ENCODE measurements at regions not wholly inside any gene's neighbourhood (a gene's known extent, or its start where the extent isn't known, plus 50 kb on each side); places are given as distances from the start of the nearest gene placed in this dataset.

- Histone ChIP-seq H3K4me3 (no peak overlapping the region), H3K79me2 (ENCODE audit: low read depth) (no peaks in the 10 kb centered on the region), H3K4me1 (peaks cover 52% of the 10 kb centered on the region), H2AFZ (replicated peaks) (no peak overlapping the region), H3K36me3 (no peaks in the 10 kb centered on the region), H3K27ac (no peak overlapping the region), H3K27me3 (no peaks in the 10 kb centered on the region), H4K20me1 (ENCODE audit: low read depth) (peaks cover 5% of the 10 kb centered on the region), H3K4me2 (no peak overlapping the region), H3K9me3 (ENCODE audit: low read depth) (no peaks in the 10 kb centered on the region), H3K9ac (no peak overlapping the region), H3F3A (ENCODE audit: low read depth) (peaks cover 11% of the 10 kb centered on the region)
- H3K4me3 Mint-ChIP-seq: no peak overlapping the region
- H3K36me3 Mint-ChIP-seq: no peaks in the 10 kb centered on the region
- no peaks in the 10 kb centered on the region for H3K9me3 Mint-ChIP-seq
- peak overlapping the region; percentile 36 for H3K27ac Mint-ChIP-seq
- H3K4me1 Mint-ChIP-seq: peaks cover 93% of the 10 kb centered on the region
- DNase-seq (ENCODE audit: low spot score): no peak
- TF ChIP-seq EZH2 (IDR thresholded peaks at IDR 0.05) (no peak), CTCF (IDR thresholded peaks at IDR 0.05) (no peak), EZH2phosphoT487 (IDR thresholded peaks at IDR 0.05) (no peak)
- H3K27me3 Mint-ChIP-seq (ENCODE audit: insufficient read depth, low read depth): peaks cover 6% of the 10 kb centered on the region
These were observed 69.0 kb downstream of the SIPA1L2 start for GRCh38 chr1:232560940-232561339.

- DNase-seq (ENCODE audit: low spot score): peak; percentile 57
- Histone ChIP-seq H3F3A (ENCODE audit: low read depth) (peaks cover 11% of the 10 kb centered on the region), H3K79me2 (ENCODE audit: low read depth) (no peaks in the 10 kb centered on the region), H3K4me1 (peaks cover 53% of the 10 kb centered on the region), H2AFZ (replicated peaks) (no peak overlapping the region), H3K27me3 (no peaks in the 10 kb centered on the region), H4K20me1 (ENCODE audit: low read depth) (peaks cover 5% of the 10 kb centered on the region), H3K9ac (no peak overlapping the region), H3K27ac (no peak overlapping the region), H3K9me3 (ENCODE audit: low read depth) (no peaks in the 10 kb centered on the region), H3K4me2 (peak overlapping the region; percentile 2), H3K36me3 (no peaks in the 10 kb centered on the region), H3K4me3 (no peak overlapping the region)
- peak overlapping the region; percentile 44 for H3K4me3 Mint-ChIP-seq
- peak overlapping the region; percentile 84 for H3K27ac Mint-ChIP-seq
- peaks cover 6% of the 10 kb centered on the region for H3K27me3 Mint-ChIP-seq (ENCODE audit: insufficient read depth, low read depth)
- no peaks in the 10 kb centered on the region for H3K36me3 Mint-ChIP-seq
- TF ChIP-seq EZH2 (IDR thresholded peaks at IDR 0.05) (no peak), CTCF (IDR thresholded peaks at IDR 0.05) (no peak), EZH2phosphoT487 (IDR thresholded peaks at IDR 0.05) (no peak)
- no peaks in the 10 kb centered on the region for H3K9me3 Mint-ChIP-seq
- H3K4me1 Mint-ChIP-seq: peaks cover 96% of the 10 kb centered on the region
These were observed 71.0 kb downstream of the SIPA1L2 start for GRCh38 chr1:232558954-232559353.

DNA sequence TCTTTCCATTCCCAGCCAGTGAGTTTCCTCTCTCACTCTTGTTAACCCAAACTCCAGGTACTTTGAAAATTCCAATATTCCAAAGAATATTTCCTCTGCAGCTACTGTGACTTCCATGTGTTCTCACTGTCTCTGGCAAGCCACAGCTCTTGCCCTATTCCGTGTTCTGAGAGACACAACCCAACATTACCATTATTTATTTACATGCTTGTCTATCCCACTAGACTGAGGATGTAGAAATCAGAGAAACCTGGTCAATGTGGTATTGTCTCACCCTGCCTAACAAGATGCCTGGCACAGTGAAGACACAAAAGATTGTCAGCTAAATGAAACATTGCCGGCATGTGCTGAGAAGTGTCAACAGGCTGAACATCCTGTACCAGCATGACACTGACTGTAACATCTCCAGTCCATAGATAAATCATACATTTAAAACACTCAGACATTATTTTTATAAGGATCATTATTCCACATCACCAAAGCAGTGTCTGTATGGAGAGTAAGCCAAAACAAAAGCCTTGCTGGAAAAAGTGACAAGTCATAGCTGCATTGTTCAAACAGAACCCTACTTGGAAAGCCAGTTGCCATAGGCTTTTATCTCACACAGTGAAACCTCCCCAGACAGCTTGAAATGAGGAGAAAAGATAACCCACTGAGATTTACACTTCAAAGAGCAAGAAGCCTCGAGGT lies 72.3 kb downstream of the SIPA1L2 start:
- Mint-ChIP-seq H3K9me3 (no peaks in the 10 kb centered on the region), H3K27me3 (ENCODE audit: insufficient read depth, low read depth) (peaks cover 4% of the 10 kb centered on the region), H3K36me3 (no peaks in the 10 kb centered on the region), H3K4me1 (peaks cover 93% of the 10 kb centered on the region), H3K27ac (peak overlapping the region; percentile 84), H3K4me3 (peak overlapping the region; percentile 6)
- no peaks in the 10 kb centered on the region for H3K36me3 ChIP-seq
- H3K27me3 ChIP-seq: no peaks in the 10 kb centered on the region
- H3K79me2 ChIP-seq (ENCODE audit: low read depth): no peaks in the 10 kb centered on the region
- no peak for DNase-seq (ENCODE audit: low spot score)
- H4K20me1 ChIP-seq (ENCODE audit: low read depth): peaks cover 5% of the 10 kb centered on the region
- H3K4me3 ChIP-seq: no peak overlapping the region
- no peak overlapping the region for H3K9ac ChIP-seq
- H3K4me2 ChIP-seq: peak overlapping the region; percentile 2
- TF ChIP-seq EZH2phosphoT487 (IDR thresholded peaks at IDR 0.05): no peak
- TF ChIP-seq CTCF (IDR thresholded peaks at IDR 0.05): no peak
- TF ChIP-seq EZH2 (IDR thresholded peaks at IDR 0.05): no peak
- H3K27ac ChIP-seq: no peak overlapping the region
- H3K9me3 ChIP-seq (ENCODE audit: low read depth): no peaks in the 10 kb centered on the region
- H3K4me1 ChIP-seq: peaks cover 44% of the 10 kb centered on the region
- H3F3A ChIP-seq (ENCODE audit: low read depth): peaks cover 11% of the 10 kb centered on the region
- H2AFZ ChIP-seq (replicated peaks): no peak overlapping the region
